ENCODE measurements at regions not wholly inside any gene's neighbourhood (a gene's known extent, or its start where the extent isn't known, plus 50 kb on each side); places are given as distances from the start of the nearest gene placed in this dataset.

DNA sequence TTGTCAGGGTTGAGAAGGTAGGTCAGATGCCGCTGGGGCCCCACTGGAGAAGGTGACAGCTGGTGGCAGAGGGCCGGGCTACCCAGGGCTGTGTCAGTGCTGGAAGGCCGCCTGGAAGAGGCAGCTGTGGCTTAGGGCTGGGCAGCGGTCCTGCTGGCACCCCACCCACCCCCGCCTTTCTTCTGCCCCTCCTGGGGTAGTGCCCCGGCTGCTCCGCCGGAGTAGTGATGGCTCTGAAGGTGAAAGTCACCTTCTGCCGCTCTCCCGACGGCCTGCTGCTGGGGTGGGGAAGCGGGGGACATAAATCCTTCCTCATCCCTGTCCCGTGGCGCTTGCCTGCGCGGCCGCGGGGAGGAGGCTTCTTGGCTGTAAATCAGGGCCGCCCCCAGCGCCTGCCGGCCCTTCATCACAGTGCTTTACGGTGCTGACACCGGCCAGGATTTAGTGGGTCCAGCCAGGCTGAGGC lies 332.2 kb downstream of the DYSF start:
- TF ChIP-seq PKNOX1 (IDR thresholded peaks at IDR 0.05) (no peak), SP1 (IDR thresholded peaks at IDR 0.05) (no peak), ARNT (IDR thresholded peaks at IDR 0.05) (no peak), SUZ12 (IDR thresholded peaks at IDR 0.05) (no peak), ELF4 (IDR thresholded peaks at IDR 0.05) (no peak), FOXM1 (IDR thresholded peaks at IDR 0.05; ENCODE audit: borderline replicate concordance) (no peak), CTBP1 (IDR thresholded peaks at IDR 0.05; ENCODE audit: borderline replicate concordance) (no peak)

Data from HEK293T (cell line).